H9 (cell line): ENCODE measurements at regions not wholly inside any gene's neighbourhood (a gene's known extent, or its start where the extent isn't known, plus 50 kb on each side); places are given as distances from the start of the nearest gene placed in this dataset.

Experiments
- DNase-seq: peaks from one replicate; pipeline ENCODE4 v3.0.0-alpha.2; 2017
- H2AFZ ChIP-seq: one replicate; pipeline ENCODE4 v1.6.1; 2013; ENCODE audit warnings: mild to moderate bottlenecking, low read length, control low read depth, moderate library complexity
- H2AK5ac ChIP-seq: 2 replicates; pipeline ENCODE4 v1.6.1; 2013; ENCODE audit warnings: low read length, control low read depth, mixed read lengths; ENCODE audit not compliant: insufficient read length
- H2BK120ac ChIP-seq: one replicate; pipeline ENCODE4 v1.6.1; 2013; ENCODE audit warnings: low read depth, mild to moderate bottlenecking, low read length, control low read depth, inconsistent platforms; ENCODE audit not compliant: poor library complexity, severe bottlenecking
- H2BK12ac ChIP-seq: 2 replicates; pipeline ENCODE4 v1.6.1; 2013; ENCODE audit warnings: low read length, control low read depth, mixed read lengths, low read depth; ENCODE audit not compliant: insufficient read length
- H2BK15ac ChIP-seq: 2 replicates; pipeline ENCODE4 v1.6.1; 2013; ENCODE audit warnings: low read depth, low read length, control low read depth
- H2BK20ac ChIP-seq: one replicate; pipeline ENCODE4 v1.6.1; 2013; ENCODE audit warnings: low read depth, mild to moderate bottlenecking, low read length, control low read depth, inconsistent platforms; ENCODE audit not compliant: poor library complexity, severe bottlenecking
- H2BK5ac ChIP-seq: 2 replicates; pipeline ENCODE4 v1.6.1; 2013; ENCODE audit warnings: low read length, control low read depth, mixed read lengths; ENCODE audit not compliant: insufficient read length
- H3K14ac ChIP-seq: 2 replicates; pipeline ENCODE4 v1.6.1; 2013; ENCODE audit warnings: low read length, control low read depth; ENCODE audit not compliant: insufficient read depth
- H3K18ac ChIP-seq: 2 replicates; pipeline ENCODE4 v1.6.1; 2013; ENCODE audit warnings: low read depth, mild to moderate bottlenecking, mixed read lengths, low read length, control low read depth; ENCODE audit not compliant: insufficient read length
- H3K23ac ChIP-seq: 2 replicates; pipeline ENCODE4 v1.6.1; 2013; ENCODE audit warnings: low read length, control low read depth, mixed read lengths, low read depth; ENCODE audit not compliant: insufficient read length
- H3K23me2 ChIP-seq: 2 replicates; pipeline ENCODE4 v1.6.1; 2013; ENCODE audit warnings: low read depth, mild to moderate bottlenecking, mixed read lengths, low read length, control low read depth; ENCODE audit not compliant: insufficient read length, poor library complexity, severe bottlenecking
- H3K27ac ChIP-seq: 2 replicates; pipeline ENCODE4 v1.5.1; 2013; ENCODE audit warnings: low read length, control low read depth, mixed read lengths, low read depth; ENCODE audit not compliant: insufficient read length
- H3K27me3 ChIP-seq: 2 replicates; pipeline ENCODE4 v1.6.1; 2013; ENCODE audit warnings: low read length, control low read depth, inconsistent platforms; ENCODE audit not compliant: insufficient read depth
- H3K4ac ChIP-seq: 2 replicates; pipeline ENCODE4 v1.6.1; 2013; ENCODE audit warnings: low read depth, mild to moderate bottlenecking, control low read depth, inconsistent platforms, low read length, moderate library complexity
- H3K4me1 ChIP-seq: 2 replicates; pipeline ENCODE4 v1.6.1; 2013; ENCODE audit warnings: low read length, control low read depth, inconsistent platforms; ENCODE audit not compliant: insufficient read depth
- H3K4me2 ChIP-seq: 2 replicates; pipeline ENCODE4 v1.6.1; 2013; ENCODE audit warnings: low read length, control low read depth, mixed read lengths; ENCODE audit not compliant: insufficient read length, insufficient read depth
- H3K56ac ChIP-seq: 2 replicates; pipeline ENCODE4 v1.6.1; 2013; ENCODE audit warnings: low read depth, mild to moderate bottlenecking, mixed read lengths, low read length, control low read depth; ENCODE audit not compliant: insufficient read length
- H3K79me1 ChIP-seq: 2 replicates; pipeline ENCODE4 v1.6.1; 2013; ENCODE audit warnings: low read depth, mild to moderate bottlenecking, moderate library complexity, low read length, control low read depth, inconsistent platforms; ENCODE audit not compliant: insufficient read depth, poor library complexity, severe bottlenecking
- H3K79me2 ChIP-seq: 2 replicates; pipeline ENCODE4 v1.6.1; 2013; ENCODE audit warnings: low read length, control low read depth, inconsistent platforms; ENCODE audit not compliant: insufficient read depth
- H3K9ac ChIP-seq: 2 replicates; pipeline ENCODE4 v1.6.1; 2013; ENCODE audit warnings: low read length, control low read depth, mixed read lengths; ENCODE audit not compliant: insufficient read length; ENCODE audit errors: extremely low read depth
- H3K9me3 ChIP-seq: one replicate; pipeline ENCODE4 v1.6.1; 2013; ENCODE audit warnings: low read depth, low read length, inconsistent platforms; ENCODE audit not compliant: control insufficient read depth
- H3T11ph ChIP-seq: one replicate; pipeline ENCODE4 v1.6.1; 2013; ENCODE audit warnings: mild to moderate bottlenecking, low read length, control low read depth, inconsistent platforms
- H4K20me1 ChIP-seq: one replicate; pipeline ENCODE4 v1.6.1; 2013; ENCODE audit not compliant: control insufficient read depth, insufficient read length, insufficient read depth
- H4K5ac ChIP-seq: 2 replicates; pipeline ENCODE4 v1.6.1; 2013; ENCODE audit warnings: low read depth, mild to moderate bottlenecking, mixed read lengths, low read length, control low read depth; ENCODE audit not compliant: insufficient read length
- H4K8ac ChIP-seq: replicated peaks from 2 replicates; pipeline ENCODE4 v1.6.1; 2013; ENCODE audit warnings: low read length, control low read depth, mixed read lengths, low read depth; ENCODE audit not compliant: insufficient read length
- H4K91ac ChIP-seq: 2 replicates; pipeline ENCODE4 v1.6.1; 2013; ENCODE audit warnings: low read depth, mild to moderate bottlenecking, moderate library complexity, mixed read lengths, low read length, control low read depth; ENCODE audit not compliant: insufficient read length
- H3K27ac Mint-ChIP-seq, 3 experiments: 2 replicates in 2 of 3; 3 replicates in 1 of 3; pipeline ENCODE4 v1.8.0; 2020 to 2021; ENCODE audit warnings: mixed read lengths in 3 of 3, mild to moderate bottlenecking in 1 of 3, moderate library complexity in 1 of 3
- H3K27me3 Mint-ChIP-seq: 2 replicates; pipeline ENCODE4 v1.8.0; 2021; ENCODE audit warnings: low read depth, mild to moderate bottlenecking, moderate library complexity, mixed read lengths
- H3K36me3 Mint-ChIP-seq, 3 experiments: 2 replicates in 2 of 3; 3 replicates in 1 of 3; pipeline ENCODE4 v1.8.0; 2020 to 2021; ENCODE audit warnings: low read depth in 3 of 3, mixed read lengths in 3 of 3; ENCODE audit not compliant: insufficient read depth in 1 of 3
- H3K4me1 Mint-ChIP-seq, 2 experiments: 2 replicates each; pipeline ENCODE4 v1.8.0; 2020; ENCODE audit warnings: mixed read lengths in 2 of 2
- H3K4me3 Mint-ChIP-seq, 2 experiments: 2 replicates in 1 of 2; 3 replicates in 1 of 2; pipeline ENCODE4 v1.8.0; 2020 to 2021; ENCODE audit warnings: mild to moderate bottlenecking in 2 of 2, mixed read lengths in 2 of 2, moderate library complexity in 1 of 2
- H3K9me3 Mint-ChIP-seq, 2 experiments: 2 replicates in 1 of 2; 3 replicates in 1 of 2; pipeline ENCODE4 v1.8.0; 2020; ENCODE audit warnings: mild to moderate bottlenecking in 2 of 2, mixed read lengths in 2 of 2, moderate library complexity in 1 of 2
- CTCF ChIP-seq: fragments of 200-600 bp; sonication (generic); conservative IDR thresholded peaks from 3 replicates; pipeline ENCODE4 v1.8.0; 2021; ENCODE audit warnings: antibody characterized with exemption, mild to moderate bottlenecking
- WGBS: extraction: QIAGEN DNeasy Blood & Tissue Kit; methylation state at CpG from one replicate; pipeline ENCODE4 v1.1.7; 2013; ENCODE audit warnings: missing lambda C conversion rate, low lambda C conversion rate, mixed read lengths; ENCODE audit not compliant: insufficient read length; ENCODE audit errors: extremely low coverage; 5-methylcytosine and 5-hydroxymethylcytosine counted together

GRCh38 chr5:147174671-147175265, 60.1 kb upstream of the STK32A start:
- peaks cover 0 to 4% of the 10 kb centered on the region in 2 experiments; a peak in 1 of 4 replicates for H3K4me1 Mint-ChIP-seq
- H2BK120ac ChIP-seq: no peak overlapping the region
- no peak overlapping the region for H2AK5ac ChIP-seq
- H4K5ac ChIP-seq: no peak overlapping the region
- H3K27ac Mint-ChIP-seq: no peak overlapping the region; a peak in 1 of 7 replicates
- no peaks in the 10 kb centered on the region for H3K27me3 ChIP-seq
- H3K4me3 Mint-ChIP-seq: no peak overlapping the region
- H3K79me2 ChIP-seq: no peaks in the 10 kb centered on the region
- no peak overlapping the region for H3T11ph ChIP-seq
- H3K18ac ChIP-seq: no peak overlapping the region
- H2BK20ac ChIP-seq: no peak overlapping the region
- H2BK12ac ChIP-seq: no peak overlapping the region
- no peaks in the 10 kb centered on the region for H3K23me2 ChIP-seq
- H4K20me1 ChIP-seq: no peaks in the 10 kb centered on the region
- no peak for DNase-seq
- H4K91ac ChIP-seq: no peak overlapping the region
- H3K27me3 Mint-ChIP-seq: no peaks in the 10 kb centered on the region
- no peaks in the 10 kb centered on the region for H3K9me3 ChIP-seq
- H3K4me2 ChIP-seq: no peak overlapping the region
- H2AFZ ChIP-seq: no peak overlapping the region
- no peak overlapping the region for H3K14ac ChIP-seq
- H4K8ac ChIP-seq: no peak overlapping the region
- H3K79me1 ChIP-seq: no peaks in the 10 kb centered on the region
- H3K23ac ChIP-seq: no peak overlapping the region
- H3K27ac ChIP-seq: no peak overlapping the region
- no peak for TF ChIP-seq CTCF
- H3K9ac ChIP-seq: no peak overlapping the region
- no peaks in the 10 kb centered on the region for H3K36me3 Mint-ChIP-seq
- no peak overlapping the region for H3K56ac ChIP-seq
- H3K4me1 ChIP-seq: no peaks in the 10 kb centered on the region
- no peak overlapping the region for H2BK15ac ChIP-seq
- H3K4ac ChIP-seq: no peak overlapping the region
- no peak overlapping the region for H2BK5ac ChIP-seq
- no CpG with 5 or more reads among the region's 2 CpGs for WGBS
- no peaks in the 10 kb centered on the region for H3K9me3 Mint-ChIP-seq
